ENCODE measurements at regions not wholly inside any gene's neighbourhood (a gene's known extent, or its start where the extent isn't known, plus 50 kb on each side); places are given as distances from the start of the nearest gene placed in this dataset.
"Not testable (repeated sequence)": the region's sequence is repeated elsewhere in the genome, so short reads cannot be mapped to it uniquely, and the experiment has no call there.

DNA sequence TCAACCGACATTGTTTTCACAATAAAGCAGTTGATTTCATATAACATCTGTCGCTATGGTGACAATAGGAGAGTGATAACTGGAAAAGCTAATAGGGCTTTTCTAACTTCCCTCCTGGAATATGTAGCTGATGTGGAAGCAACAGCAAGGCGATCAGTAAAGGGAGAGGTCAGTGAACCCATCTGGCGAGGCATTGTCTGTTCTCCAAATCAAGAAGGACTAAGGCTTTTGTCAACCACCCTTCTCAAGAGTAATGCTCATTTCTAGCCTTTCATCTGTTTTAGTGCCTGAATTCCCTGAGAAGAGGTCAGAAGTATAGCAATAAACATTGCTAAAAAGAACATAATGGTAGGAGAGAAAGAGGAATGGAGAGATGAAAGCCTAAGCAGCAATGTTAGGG, 201.3 kb downstream of the AKAP7 start:
- Histone ChIP-seq H3K9me3 (no peaks in the 10 kb centered on the region), H3K4me1 (no peaks in the 10 kb centered on the region), H3K4me3 (ENCODE audit: low read depth, low read length) (no peak overlapping the region), H3K27me3 (no peaks in the 10 kb centered on the region), H3K36me3 (no peaks in the 10 kb centered on the region)
- TF ChIP-seq, protein P1, sequence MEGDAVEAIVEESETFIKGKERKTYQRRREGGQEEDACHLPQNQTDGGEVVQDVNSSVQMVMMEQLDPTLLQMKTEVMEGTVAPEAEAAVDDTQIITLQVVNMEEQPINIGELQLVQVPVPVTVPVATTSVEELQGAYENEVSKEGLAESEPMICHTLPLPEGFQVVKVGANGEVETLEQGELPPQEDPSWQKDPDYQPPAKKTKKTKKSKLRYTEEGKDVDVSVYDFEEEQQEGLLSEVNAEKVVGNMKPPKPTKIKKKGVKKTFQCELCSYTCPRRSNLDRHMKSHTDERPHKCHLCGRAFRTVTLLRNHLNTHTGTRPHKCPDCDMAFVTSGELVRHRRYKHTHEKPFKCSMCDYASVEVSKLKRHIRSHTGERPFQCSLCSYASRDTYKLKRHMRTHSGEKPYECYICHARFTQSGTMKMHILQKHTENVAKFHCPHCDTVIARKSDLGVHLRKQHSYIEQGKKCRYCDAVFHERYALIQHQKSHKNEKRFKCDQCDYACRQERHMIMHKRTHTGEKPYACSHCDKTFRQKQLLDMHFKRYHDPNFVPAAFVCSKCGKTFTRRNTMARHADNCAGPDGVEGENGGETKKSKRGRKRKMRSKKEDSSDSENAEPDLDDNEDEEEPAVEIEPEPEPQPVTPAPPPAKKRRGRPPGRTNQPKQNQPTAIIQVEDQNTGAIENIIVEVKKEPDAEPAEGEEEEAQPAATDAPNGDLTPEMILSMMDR (IDR thresholded peaks at IDR 0.05; ENCODE audit: low read depth, low read length): no peak
- no peak for DNase-seq

GRCh38 chr6:131346896-131347295, 211.6 kb downstream of the AKAP7 start:
- H3K9me3 ChIP-seq, DNase-seq: not testable (repeated sequence)

DNA sequence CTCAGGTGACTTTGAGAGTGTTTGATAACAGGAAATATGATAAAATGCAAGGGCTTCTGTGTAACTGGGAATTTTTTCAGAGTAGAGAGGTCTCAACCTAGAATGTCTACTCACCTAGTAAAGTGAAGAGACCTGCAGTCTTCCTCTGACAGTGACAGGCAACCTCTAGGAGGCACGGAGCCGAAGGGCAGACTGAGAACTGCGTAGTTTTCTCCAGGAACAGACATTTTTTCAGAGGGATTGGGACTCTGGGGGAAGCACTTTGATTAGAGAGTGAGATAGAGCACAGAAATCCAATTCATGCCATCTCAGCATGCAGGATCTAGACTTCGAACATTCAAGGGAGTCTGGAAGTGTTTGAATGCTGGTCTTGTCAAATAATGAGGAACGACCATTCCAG, 213.3 kb downstream of the AKAP7 start:
- no peak for DNase-seq
- no peaks in the 10 kb centered on the region for H3K4me1 ChIP-seq
- no peaks in the 10 kb centered on the region for H3K27me3 ChIP-seq
- TF ChIP-seq, protein P1 (IDR thresholded peaks at IDR 0.05; ENCODE audit: low read depth, low read length): no peak
- no peak overlapping the region for H3K4me3 ChIP-seq (ENCODE audit: low read depth, low read length)
- no peaks in the 10 kb centered on the region for H3K9me3 ChIP-seq
- no peaks in the 10 kb centered on the region for H3K36me3 ChIP-seq

More at GRCh38 chr6:131346896-131347295, 211.6 kb downstream of the AKAP7 start:
- H3K27me3 ChIP-seq; H3K4me1 ChIP-seq; H3K4me3 ChIP-seq (ENCODE audit: low read depth, low read length); H3K36me3 ChIP-seq: not testable (repeated sequence)

- H3K4me3 ChIP-seq (ENCODE audit: low read depth, low read length): no peak overlapping the region
- H3K36me3 ChIP-seq: no peaks in the 10 kb centered on the region
- no peaks in the 10 kb centered on the region for H3K9me3 ChIP-seq
- H3K27me3 ChIP-seq: no peaks in the 10 kb centered on the region
- no peak for DNase-seq
- TF ChIP-seq, protein P1 (IDR thresholded peaks at IDR 0.05; ENCODE audit: low read depth, low read length): no peak
- no peaks in the 10 kb centered on the region for H3K4me1 ChIP-seq
Observed at GRCh38 chr6:131349199-131349598, 213.9 kb downstream of the AKAP7 start.

DNA sequence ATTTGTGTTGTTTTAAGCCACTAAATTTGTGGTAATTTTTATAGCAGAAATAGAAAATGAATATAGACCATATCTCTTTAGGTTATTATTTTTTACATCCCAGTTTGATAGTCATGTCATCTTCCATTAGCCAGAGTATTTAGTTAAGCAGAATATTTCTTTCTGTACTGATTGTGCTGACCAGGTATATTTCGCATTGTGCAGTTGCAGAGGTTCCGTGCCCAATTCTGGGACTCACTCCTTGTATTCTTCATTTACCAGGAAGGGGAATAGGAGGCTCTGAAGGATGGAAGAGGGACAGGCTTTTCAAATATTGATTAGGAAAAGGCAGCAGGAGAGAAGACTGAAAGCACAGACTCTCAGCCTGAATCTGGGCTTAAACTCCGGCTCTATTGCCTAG, 217.8 kb downstream of the AKAP7 start:
- Histone ChIP-seq H3K4me1 (no peaks in the 10 kb centered on the region), H3K36me3 (no peaks in the 10 kb centered on the region), H3K9me3 (no peaks in the 10 kb centered on the region), H3K4me3 (ENCODE audit: low read depth, low read length) (no peak overlapping the region), H3K27me3 (no peaks in the 10 kb centered on the region)
- no peak for DNase-seq
- TF ChIP-seq, protein P1 (IDR thresholded peaks at IDR 0.05; ENCODE audit: low read depth, low read length): no peak

DNA sequence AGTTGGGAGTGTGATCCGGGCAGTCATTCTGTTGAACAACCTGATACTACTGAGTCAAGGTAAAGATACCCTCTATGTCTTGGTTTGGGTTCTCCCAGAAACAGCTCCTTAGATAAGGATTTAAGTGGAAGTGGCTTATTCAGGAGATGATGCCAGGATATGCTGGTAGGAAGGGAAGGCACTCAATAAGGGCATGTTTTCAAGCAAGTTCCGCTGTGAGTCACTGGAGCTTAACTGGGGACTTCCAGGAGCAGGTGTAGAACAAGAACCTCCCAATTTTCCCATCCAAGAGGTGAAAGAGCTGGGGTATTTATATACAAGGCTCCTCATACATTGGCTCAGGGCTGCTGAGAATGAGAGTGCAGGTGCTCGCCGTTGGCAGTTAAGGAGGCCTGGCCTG, 218.6 kb downstream of the AKAP7 start:
- H3K27me3 ChIP-seq: no peaks in the 10 kb centered on the region
- H3K4me3 ChIP-seq (ENCODE audit: low read depth, low read length): no peak overlapping the region
- TF ChIP-seq, protein P1 (IDR thresholded peaks at IDR 0.05; ENCODE audit: low read depth, low read length): no peak
- no peaks in the 10 kb centered on the region for H3K4me1 ChIP-seq
- H3K36me3 ChIP-seq: no peaks in the 10 kb centered on the region
- no peak for DNase-seq
- H3K9me3 ChIP-seq: no peaks in the 10 kb centered on the region

DNA sequence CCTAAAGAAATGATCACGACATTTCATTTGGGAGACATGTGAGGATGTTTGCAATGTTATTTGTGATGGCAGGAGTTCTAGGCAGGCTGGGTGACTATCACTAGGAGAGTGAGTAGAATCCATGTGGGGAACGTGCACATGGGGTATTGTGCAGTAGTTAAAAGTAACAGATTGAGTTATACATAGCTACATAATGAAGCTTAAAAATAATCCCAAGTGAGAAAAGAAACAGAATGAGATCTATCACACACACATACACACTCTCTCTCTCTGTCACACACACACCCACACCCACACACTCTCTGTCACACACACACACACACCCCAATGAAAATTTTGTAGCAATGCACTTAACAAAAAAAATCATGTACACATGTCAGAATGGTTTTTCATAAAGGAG, 218.7 kb upstream of the ARG1 start:
- TF ChIP-seq, protein P1 (IDR thresholded peaks at IDR 0.05; ENCODE audit: low read depth, low read length): no peak
- no peak overlapping the region for H3K4me3 ChIP-seq (ENCODE audit: low read depth, low read length)
- DNase-seq: no peak

More for the DNA sequence above, 218.7 kb upstream of the ARG1 start:
- no peaks in the 10 kb centered on the region for H3K27me3 ChIP-seq
- no peaks in the 10 kb centered on the region for H3K36me3 ChIP-seq
- no peaks in the 10 kb centered on the region for H3K4me1 ChIP-seq
- no peaks in the 10 kb centered on the region for H3K9me3 ChIP-seq

All from BE2C (cell line).